HG02884 (cell line): ENCODE measurements at regions not wholly inside any gene's neighbourhood (a gene's known extent, or its start where the extent isn't known, plus 50 kb on each side); places are given as distances from the start of the nearest gene placed in this dataset.
"Not testable (repeated sequence)": the region's sequence is repeated elsewhere in the genome, so short reads cannot be mapped to it uniquely, and the experiment has no call there.

Experiments
- ATAC-seq: cut with Tn5 transposase; IDR thresholded peaks from one replicate; pipeline ENCODE4 v1.9.1; 2021; ENCODE audit warnings: mild to moderate bottlenecking, moderate library complexity; ENCODE audit not compliant: unreplicated experiment

DNA sequence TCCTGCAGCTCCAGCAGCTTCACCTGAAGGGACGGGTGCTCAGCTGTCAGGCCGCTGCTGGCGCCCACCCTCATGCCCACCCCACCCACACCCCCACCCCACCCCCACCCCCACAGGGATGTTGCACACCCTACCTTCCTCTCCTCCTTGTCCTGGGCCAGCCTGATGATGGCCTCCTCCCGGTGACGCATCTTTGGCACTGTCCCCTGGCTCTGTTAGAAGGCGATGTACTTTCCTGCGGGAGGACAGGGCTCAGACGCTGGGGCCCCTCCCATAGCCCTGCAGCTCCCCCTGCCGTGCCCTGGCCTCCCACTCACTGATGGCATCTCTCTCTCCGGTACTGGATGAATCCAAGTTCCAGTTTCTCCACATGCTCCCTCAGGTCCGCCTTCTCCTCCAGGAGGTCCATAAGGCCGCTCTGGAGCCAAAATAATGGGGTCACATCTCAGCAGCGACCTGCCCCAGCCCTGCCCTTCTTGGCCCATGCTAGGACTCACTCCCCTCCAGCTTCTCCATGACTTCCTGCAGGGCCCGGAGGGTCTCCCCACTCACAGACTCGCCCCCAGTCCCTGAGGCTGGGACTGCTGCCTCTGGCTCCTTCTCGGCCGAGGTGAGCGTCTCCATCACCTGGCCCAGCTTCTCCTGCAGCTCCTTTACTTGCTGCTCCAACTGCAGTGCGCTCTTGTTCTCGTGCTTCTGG, 55.2 kb downstream of the GOLGA8B start:
- not testable (repeated sequence) for ATAC-seq

DNA sequence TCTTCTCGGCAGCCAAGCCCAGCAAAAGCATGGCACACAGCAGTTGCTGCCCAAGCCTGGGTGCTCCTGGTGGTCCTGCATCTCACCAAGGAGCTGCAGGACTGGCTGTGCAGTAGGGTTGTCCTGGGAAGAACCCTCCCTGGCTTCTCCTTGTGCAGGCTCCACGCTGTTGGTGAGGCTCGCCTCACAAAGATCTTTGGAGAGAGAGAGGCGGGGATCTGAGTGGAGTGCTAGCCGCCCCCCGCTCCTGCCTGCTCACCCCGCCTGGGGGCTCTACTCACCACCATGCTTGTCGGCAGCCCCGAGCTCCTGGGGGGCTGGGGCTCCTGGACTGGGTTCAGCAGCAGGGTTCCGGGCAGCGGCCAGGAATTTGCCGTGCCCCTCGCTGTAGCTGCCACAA, 55.8 kb downstream of the GOLGA8B start:
- ATAC-seq: not testable (repeated sequence)

- not testable (repeated sequence) for ATAC-seq
These were observed 59.6 kb downstream of the GOLGA8B start for GRCh38 chr15:34523849-34524248.

DNA sequence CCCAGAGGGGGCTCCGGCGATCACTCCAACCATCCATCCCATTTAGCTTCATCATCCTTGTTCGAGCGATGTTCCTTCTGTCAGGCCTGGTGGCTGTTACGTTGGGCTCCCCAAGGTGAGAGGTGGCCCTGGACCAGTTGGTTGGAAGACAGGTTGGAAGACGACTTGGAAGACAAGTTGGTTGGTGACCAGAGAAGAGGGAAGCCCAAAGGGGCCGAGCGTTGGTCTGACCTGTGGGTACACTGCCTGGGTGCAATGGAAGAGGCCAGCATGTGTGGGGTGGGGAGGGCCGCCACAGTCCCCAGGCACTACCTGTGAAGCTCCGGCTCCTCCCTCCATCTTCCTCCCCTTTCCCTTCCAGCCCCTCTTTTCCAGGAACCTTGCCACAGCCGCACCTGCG, 60.9 kb downstream of the GOLGA8B start:
- not testable (repeated sequence) for ATAC-seq

DNA sequence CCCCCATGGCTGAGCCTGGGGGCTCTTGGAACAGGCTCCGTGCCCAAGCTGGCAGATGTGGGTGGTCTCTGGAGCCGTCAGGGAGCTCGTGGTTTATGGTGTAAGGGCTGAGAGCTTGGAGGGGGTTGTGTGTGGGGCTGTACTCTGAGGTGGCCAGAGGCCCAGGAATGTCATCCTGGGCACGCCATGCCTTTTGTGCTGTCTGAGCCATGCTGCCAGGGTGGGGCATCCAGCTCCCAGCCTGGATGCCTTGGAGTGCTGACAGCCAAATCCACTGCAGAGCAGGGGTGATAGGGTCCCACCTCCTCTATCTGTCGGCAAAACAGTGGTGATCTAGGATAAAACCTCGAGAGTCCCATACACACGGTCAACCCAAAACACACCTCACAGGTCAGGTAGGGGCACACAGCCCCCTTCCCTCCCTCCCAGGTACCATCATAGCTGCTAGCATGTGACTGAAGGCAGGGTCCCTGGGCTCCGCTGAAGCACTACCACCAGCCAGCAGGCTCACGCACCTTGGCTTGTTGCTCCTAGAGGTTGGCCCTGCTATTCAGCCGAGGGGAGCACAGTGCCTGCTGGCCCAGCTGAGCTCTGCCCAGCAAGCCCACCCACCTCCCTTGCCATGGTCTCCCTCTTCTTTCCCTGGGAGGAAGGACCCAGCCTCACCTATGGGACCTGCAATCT, 61.5 kb downstream of the GOLGA8B start:
- not testable (repeated sequence) for ATAC-seq

DNA sequence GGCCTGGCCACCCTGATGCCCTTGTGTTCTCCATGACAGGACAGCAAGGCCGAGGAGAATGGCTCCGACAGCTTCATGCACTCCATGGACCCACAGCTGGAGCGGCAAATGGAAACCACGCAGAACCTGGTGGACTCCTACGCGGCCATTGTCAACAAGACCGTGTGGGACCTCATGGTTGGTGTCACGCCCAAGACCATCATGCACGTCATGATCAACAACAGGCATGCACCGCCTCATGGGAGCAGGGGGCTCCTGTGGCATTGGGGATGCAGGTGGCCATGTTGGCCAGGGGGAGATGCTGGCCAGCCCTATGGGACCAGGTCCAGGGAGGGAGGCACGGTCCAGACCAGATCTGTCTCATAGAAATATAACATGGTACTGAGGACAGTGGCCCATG, 62.9 kb downstream of the GOLGA8B start:
- ATAC-seq: no peak

DNA sequence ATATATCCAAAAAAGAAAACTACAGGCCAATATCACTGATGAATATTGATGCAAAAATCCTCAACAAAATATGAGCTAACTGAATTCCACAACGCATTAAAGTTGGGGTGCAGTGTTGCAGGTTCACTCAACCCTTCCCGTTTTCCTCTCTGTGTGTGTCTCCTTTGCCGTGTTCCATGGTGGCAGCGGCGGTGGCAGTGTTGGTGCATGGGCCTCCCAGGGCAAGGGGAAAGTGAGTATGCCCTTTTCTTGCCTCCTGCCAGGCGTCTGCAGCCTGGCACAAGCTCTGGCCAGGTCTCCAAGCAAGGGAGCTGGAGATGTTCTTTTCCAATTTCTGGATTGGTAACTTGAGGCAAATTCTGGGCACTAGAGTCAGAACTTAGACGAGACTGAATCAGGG, 63.4 kb downstream of the GOLGA8B start:
- ATAC-seq: not testable (repeated sequence)

GRCh38 chr15:34514251-34514670, 69.2 kb downstream of the GOLGA8B start:
- peak; percentile 49 for ATAC-seq

DNA sequence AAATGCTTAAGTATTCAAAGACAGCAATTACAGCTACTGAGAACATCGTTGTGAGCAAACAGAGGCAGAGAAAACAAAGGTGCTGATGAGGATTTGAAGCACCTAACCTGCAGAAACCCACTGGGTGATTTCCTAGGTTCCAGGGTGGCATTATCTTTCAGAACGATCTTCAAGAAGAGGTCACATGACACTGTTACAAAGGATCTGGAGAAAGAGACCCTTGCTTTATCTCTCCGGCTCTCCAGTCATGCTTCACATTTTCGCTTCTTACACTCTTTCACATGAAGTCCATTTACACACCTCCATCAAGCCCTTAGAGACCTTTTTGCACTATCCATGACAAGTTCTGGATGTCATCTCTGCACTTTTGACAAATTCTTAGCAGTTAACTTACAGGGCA, 70.8 kb downstream of the GOLGA8B start:
- ATAC-seq: no peak

DNA sequence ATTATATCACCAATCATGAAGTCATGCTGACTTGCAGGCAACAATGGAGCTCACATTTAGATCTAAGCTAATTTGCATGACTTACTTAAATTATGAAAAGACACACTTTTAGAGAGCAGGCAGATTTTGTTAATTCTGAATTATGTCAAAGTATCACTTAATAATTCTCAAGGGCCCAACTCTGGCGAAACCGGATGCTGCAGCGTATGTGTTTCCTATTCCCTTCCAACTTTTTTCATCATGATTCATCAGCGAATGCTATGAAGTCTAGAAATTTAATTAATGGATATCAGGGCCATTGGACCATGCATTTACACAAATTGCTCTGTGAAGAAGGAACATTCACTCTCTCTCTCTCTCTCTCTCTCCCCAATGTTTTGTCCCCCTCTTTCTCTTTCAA, 63.5 kb upstream of the GOLGA8A start:
- ATAC-seq: no peak

GRCh38 chr15:34496207-34496995, 58.8 kb upstream of the GOLGA8A start:
- no peak for ATAC-seq

- ATAC-seq: not testable (repeated sequence)
These were observed 58.1 kb upstream of the GOLGA8A start for GRCh38 chr15:34495707-34496106.

GRCh38 chr15:34494084-34494399, 56.4 kb upstream of the GOLGA8A start:
- ATAC-seq: no peak

- ATAC-seq: no peak
These were observed 55.4 kb upstream of the GOLGA8A start for GRCh38 chr15:34493001-34493400.

- not testable (repeated sequence) for ATAC-seq
These were observed 53.9 kb upstream of the GOLGA8A start for GRCh38 chr15:34491488-34491887.

DNA sequence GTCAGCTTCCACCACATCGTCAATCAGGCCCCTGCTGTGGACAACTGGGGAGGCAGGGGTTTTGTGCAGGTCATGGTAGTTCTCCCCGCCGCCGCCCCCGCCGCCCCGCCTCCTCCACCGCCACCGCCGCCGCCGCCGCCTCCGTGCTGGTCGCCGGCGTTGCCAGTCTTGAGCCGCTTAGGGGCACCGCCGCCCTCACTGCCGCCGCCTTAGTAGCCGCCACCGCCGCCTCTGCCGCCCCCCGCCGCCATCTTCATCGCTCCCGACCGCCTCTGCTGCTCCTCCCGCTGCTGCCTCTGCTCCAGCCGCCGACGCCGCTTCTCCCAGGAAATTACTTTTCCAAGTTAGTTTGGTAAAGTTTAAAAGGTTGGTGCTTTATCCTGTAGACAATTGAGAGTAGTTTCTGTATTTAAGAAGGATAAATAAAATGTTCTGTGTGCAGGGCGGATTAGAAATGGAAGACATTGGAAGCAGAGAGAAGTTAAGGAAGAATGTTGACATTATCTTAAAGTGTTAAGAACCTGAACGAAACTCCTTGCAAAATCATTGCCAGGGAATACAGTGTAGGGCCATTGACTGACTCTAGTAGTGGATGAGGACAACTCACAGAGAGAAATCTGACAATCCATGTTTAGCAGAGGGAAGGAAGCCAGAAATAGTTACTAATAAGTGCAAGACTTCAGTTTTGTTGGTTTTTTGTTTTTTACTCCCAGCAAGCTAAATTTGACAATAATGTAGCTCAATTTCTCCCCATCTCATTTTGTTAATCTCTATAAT, 53.0 kb upstream of the GOLGA8A start:
- no peak for ATAC-seq

DNA sequence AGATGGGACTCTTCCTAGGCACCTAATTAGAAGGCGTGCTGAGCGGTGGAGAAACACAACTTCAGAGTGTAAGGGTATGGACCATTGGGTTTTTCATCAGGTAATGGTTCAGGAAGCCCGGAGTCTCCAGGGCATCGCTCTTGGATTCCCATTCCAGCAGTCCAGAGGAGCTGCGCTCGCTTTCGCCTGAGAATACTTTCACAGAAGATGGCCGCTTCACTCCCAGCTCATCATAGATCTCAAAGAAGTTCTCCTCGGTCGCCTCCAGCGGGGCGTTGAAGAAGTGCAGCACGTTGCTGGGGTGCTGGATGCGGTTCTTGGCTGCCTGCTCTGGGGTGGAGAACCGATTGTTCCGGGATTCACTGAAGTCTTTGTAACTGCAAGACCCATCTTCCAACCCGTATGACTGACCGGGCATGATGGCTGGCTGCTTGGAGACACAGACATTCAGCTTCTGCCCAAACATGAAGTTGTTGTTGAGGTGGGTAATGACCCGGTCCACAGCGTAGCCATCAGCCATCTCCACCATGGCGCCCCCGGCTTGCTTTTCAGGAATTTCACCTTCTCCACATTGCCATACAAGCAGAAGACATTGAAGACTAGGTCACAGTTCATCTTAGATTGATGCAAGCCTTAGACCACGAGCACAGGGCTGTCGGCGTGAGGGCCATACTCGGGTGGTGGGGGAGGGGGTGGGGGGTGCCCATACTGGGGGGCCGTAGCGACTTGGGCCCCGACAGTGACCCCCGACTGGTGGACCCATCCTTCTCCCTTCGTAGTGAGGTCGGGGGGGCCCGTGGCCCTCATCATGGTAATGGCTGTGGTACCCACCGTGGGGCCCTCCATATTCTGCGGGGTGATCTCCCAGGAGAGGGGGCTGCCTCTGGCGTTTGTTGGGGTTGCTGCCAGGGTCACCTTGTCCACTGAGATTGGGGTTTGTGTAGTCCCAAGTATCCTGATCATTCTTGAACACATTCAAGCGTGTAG, 51.7 kb upstream of the GOLGA8A start:
- not testable (repeated sequence) for ATAC-seq
